ENCODE measurements at regions not wholly inside any gene's neighbourhood (a gene's known extent, or its start where the extent isn't known, plus 50 kb on each side); places are given as distances from the start of the nearest gene placed in this dataset.

GRCh38 chr21:28240586-28240985 lies 752.1 kb downstream of the LTN1 start:
- H3K4me1 Mint-ChIP-seq = no peaks in the 10 kb centered on the region
- ChIA-PET CTCF (ENCODE audit: partially characterized antibody) (no interaction called here), POLR2A (ENCODE audit: partially characterized antibody) (no interaction called here)
- no peaks in the 10 kb centered on the region for H3K9me3 Mint-ChIP-seq
- Histone ChIP-seq H3K9me3 (ENCODE audit: control insufficient read depth in 1 of 2, low read length in 2 of 2) (no peaks in the 10 kb centered on the region), H3K36me3 (ENCODE audit: insufficient read depth, low read length) (no peaks in the 10 kb centered on the region), H3K27me3 (ENCODE audit: insufficient read depth, low read length) (no peaks in the 10 kb centered on the region), H3K27ac (ENCODE audit: low read depth, low read length) (no peak overlapping the region), H3K4me1 (ENCODE audit: insufficient read depth, low read length) (no peaks in the 10 kb centered on the region), H3K4me3 (ENCODE audit: low read length in 2 of 2) (no peak overlapping the region)
- DNase-seq = no peak
- H3K4me3 Mint-ChIP-seq = no peak overlapping the region
- no peak overlapping the region for H3K27ac Mint-ChIP-seq
- H3K27me3 Mint-ChIP-seq = no peaks in the 10 kb centered on the region
- intact Hi-C loops (cut with micrococcal nuclease) = no loop called here
- no peaks in the 10 kb centered on the region for H3K36me3 Mint-ChIP-seq

- no peaks in the 10 kb centered on the region for H3K27me3 ChIP-seq (ENCODE audit: insufficient read depth, low read length)
- no peaks in the 10 kb centered on the region for H3K27me3 Mint-ChIP-seq
- H3K4me3 Mint-ChIP-seq = no peak overlapping the region
- ChIA-PET CTCF (ENCODE audit: partially characterized antibody) (no interaction called here), POLR2A (ENCODE audit: partially characterized antibody) (no interaction called here)
- no peaks in the 10 kb centered on the region for H3K36me3 Mint-ChIP-seq
- H3K9me3 ChIP-seq (ENCODE audit: control insufficient read depth in 1 of 2, low read length in 2 of 2) = no peaks in the 10 kb centered on the region
- no peaks in the 10 kb centered on the region for H3K36me3 ChIP-seq (ENCODE audit: insufficient read depth, low read length)
- H3K27ac Mint-ChIP-seq = no peak overlapping the region
- H3K4me1 Mint-ChIP-seq = no peaks in the 10 kb centered on the region
- no peaks in the 10 kb centered on the region for H3K9me3 Mint-ChIP-seq
- H3K4me1 ChIP-seq (ENCODE audit: insufficient read depth, low read length) = no peaks in the 10 kb centered on the region
- no peak overlapping the region for H3K27ac ChIP-seq (ENCODE audit: low read depth, low read length)
- intact Hi-C loops (cut with micrococcal nuclease) = no loop called here
- no peak for DNase-seq
- no peak overlapping the region for H3K4me3 ChIP-seq (ENCODE audit: low read length in 2 of 2)
These were observed 753.3 kb downstream of the LTN1 start for GRCh38 chr21:28239340-28239739.

- no peaks in the 10 kb centered on the region for H3K36me3 ChIP-seq (ENCODE audit: insufficient read depth, low read length)
- POLR2A ChIA-PET (ENCODE audit: partially characterized antibody) = no interaction called here
- intact Hi-C loops (cut with micrococcal nuclease) = no loop called here
- H3K9me3 Mint-ChIP-seq = no peaks in the 10 kb centered on the region
- H3K4me3 ChIP-seq (ENCODE audit: low read length in 2 of 2) = no peak overlapping the region
- CTCF ChIA-PET (ENCODE audit: partially characterized antibody) = no interaction called here
- H3K4me1 Mint-ChIP-seq = no peaks in the 10 kb centered on the region
- H3K27ac Mint-ChIP-seq = no peak overlapping the region
- no peaks in the 10 kb centered on the region for H3K27me3 Mint-ChIP-seq
- no peak for DNase-seq
- H3K27ac ChIP-seq (ENCODE audit: low read depth, low read length) = no peak overlapping the region
- no peaks in the 10 kb centered on the region for H3K9me3 ChIP-seq (ENCODE audit: control insufficient read depth in 1 of 2, low read length in 2 of 2)
- H3K4me3 Mint-ChIP-seq = no peak overlapping the region
- H3K36me3 Mint-ChIP-seq = no peaks in the 10 kb centered on the region
- no peaks in the 10 kb centered on the region for H3K4me1 ChIP-seq (ENCODE audit: insufficient read depth, low read length)
- no peaks in the 10 kb centered on the region for H3K27me3 ChIP-seq (ENCODE audit: insufficient read depth, low read length)
These were observed 755.0 kb downstream of the LTN1 start for GRCh38 chr21:28237661-28238060.

- H3K4me3 Mint-ChIP-seq = no peak overlapping the region
- Histone ChIP-seq H3K4me1 (ENCODE audit: insufficient read depth, low read length) (no peaks in the 10 kb centered on the region), H3K27ac (ENCODE audit: low read depth, low read length) (no peak overlapping the region), H3K4me3 (ENCODE audit: low read length in 2 of 2) (no peak overlapping the region), H3K36me3 (ENCODE audit: insufficient read depth, low read length) (no peaks in the 10 kb centered on the region), H3K9me3 (ENCODE audit: control insufficient read depth in 1 of 2, low read length in 2 of 2) (no peaks in the 10 kb centered on the region), H3K27me3 (ENCODE audit: insufficient read depth, low read length) (no peaks in the 10 kb centered on the region)
- H3K9me3 Mint-ChIP-seq = no peaks in the 10 kb centered on the region
- H3K27me3 Mint-ChIP-seq = no peaks in the 10 kb centered on the region
- DNase-seq = no peak
- ChIA-PET CTCF (ENCODE audit: partially characterized antibody) (no interaction called here), POLR2A (ENCODE audit: partially characterized antibody) (no interaction called here)
- no peaks in the 10 kb centered on the region for H3K36me3 Mint-ChIP-seq
- H3K27ac Mint-ChIP-seq = no peak overlapping the region
- intact Hi-C loops (cut with micrococcal nuclease) = no loop called here
- H3K4me1 Mint-ChIP-seq = no peaks in the 10 kb centered on the region
These were observed 757.3 kb downstream of the LTN1 start for GRCh38 chr21:28235169-28235895.

GRCh38 chr21:28234326-28234725 lies 758.4 kb downstream of the LTN1 start:
- Mint-ChIP-seq H3K4me3 (no peak overlapping the region), H3K4me1 (no peaks in the 10 kb centered on the region), H3K9me3 (no peaks in the 10 kb centered on the region), H3K36me3 (no peaks in the 10 kb centered on the region), H3K27ac (no peak overlapping the region), H3K27me3 (no peaks in the 10 kb centered on the region)
- no peak for DNase-seq
- no peaks in the 10 kb centered on the region for H3K36me3 ChIP-seq (ENCODE audit: insufficient read depth, low read length)
- no peaks in the 10 kb centered on the region for H3K27me3 ChIP-seq (ENCODE audit: insufficient read depth, low read length)
- H3K9me3 ChIP-seq (ENCODE audit: control insufficient read depth in 1 of 2, low read length in 2 of 2) = no peaks in the 10 kb centered on the region
- ChIA-PET CTCF (ENCODE audit: partially characterized antibody) (no interaction called here), POLR2A (ENCODE audit: partially characterized antibody) (no interaction called here)
- intact Hi-C loops (cut with micrococcal nuclease) = no loop called here
- no peak overlapping the region for H3K4me3 ChIP-seq (ENCODE audit: low read length in 2 of 2)
- H3K27ac ChIP-seq (ENCODE audit: low read depth, low read length) = no peak overlapping the region
- no peaks in the 10 kb centered on the region for H3K4me1 ChIP-seq (ENCODE audit: insufficient read depth, low read length)

- no peak for DNase-seq
- no peaks in the 10 kb centered on the region for H3K4me1 Mint-ChIP-seq
- no peak overlapping the region for H3K4me3 Mint-ChIP-seq
- H3K27me3 ChIP-seq (ENCODE audit: insufficient read depth, low read length) = no peaks in the 10 kb centered on the region
- H3K27me3 Mint-ChIP-seq = no peaks in the 10 kb centered on the region
- no peaks in the 10 kb centered on the region for H3K4me1 ChIP-seq (ENCODE audit: insufficient read depth, low read length)
- no peaks in the 10 kb centered on the region for H3K36me3 Mint-ChIP-seq
- intact Hi-C loops (cut with micrococcal nuclease) = no loop called here
- no peak overlapping the region for H3K4me3 ChIP-seq (ENCODE audit: low read length in 2 of 2)
- no peaks in the 10 kb centered on the region for H3K9me3 Mint-ChIP-seq
- no peak overlapping the region for H3K27ac ChIP-seq (ENCODE audit: low read depth, low read length)
- H3K9me3 ChIP-seq (ENCODE audit: control insufficient read depth in 1 of 2, low read length in 2 of 2) = no peaks in the 10 kb centered on the region
- no peak overlapping the region for H3K27ac Mint-ChIP-seq
- CTCF ChIA-PET (ENCODE audit: partially characterized antibody) = interaction anchor here (0.6 kb wide), 1 partner anchor 171 kb away, joined by 3 read pairs; no protein-coding TSS in a partner anchor
- POLR2A ChIA-PET (ENCODE audit: partially characterized antibody) = no interaction called here
- no peaks in the 10 kb centered on the region for H3K36me3 ChIP-seq (ENCODE audit: insufficient read depth, low read length)
These were observed 759.0 kb downstream of the LTN1 start for GRCh38 chr21:28233536-28234220.

GRCh38 chr21:28230559-28230958 lies 762.1 kb downstream of the LTN1 start:
- CTCF ChIA-PET (ENCODE audit: partially characterized antibody) = no interaction called here
- intact Hi-C loops (cut with micrococcal nuclease) = no loop called here

More at GRCh38 chr21:28230559-28230958, 762.1 kb downstream of the LTN1 start:
- no peak for DNase-seq
- no peaks in the 10 kb centered on the region for H3K9me3 ChIP-seq (ENCODE audit: control insufficient read depth in 1 of 2, low read length in 2 of 2)
- no peak overlapping the region for H3K27ac Mint-ChIP-seq
- no peak overlapping the region for H3K4me3 Mint-ChIP-seq
- H3K4me1 Mint-ChIP-seq = no peaks in the 10 kb centered on the region
- no peaks in the 10 kb centered on the region for H3K27me3 ChIP-seq (ENCODE audit: insufficient read depth, low read length)
- H3K4me1 ChIP-seq (ENCODE audit: insufficient read depth, low read length) = no peaks in the 10 kb centered on the region
- no peak overlapping the region for H3K27ac ChIP-seq (ENCODE audit: low read depth, low read length)
- POLR2A ChIA-PET (ENCODE audit: partially characterized antibody) = no interaction called here
- H3K27me3 Mint-ChIP-seq = peaks cover 0 to 1% of the 10 kb centered on the region in 2 donors
- H3K36me3 ChIP-seq (ENCODE audit: insufficient read depth, low read length) = no peaks in the 10 kb centered on the region
- no peaks in the 10 kb centered on the region for H3K36me3 Mint-ChIP-seq
- no peak overlapping the region for H3K4me3 ChIP-seq (ENCODE audit: low read length in 2 of 2)
- H3K9me3 Mint-ChIP-seq = no peaks in the 10 kb centered on the region

Measured in CD4-positive, alpha-beta memory T cell (primary cell).